ENCODE measurements at regions not wholly inside any gene's neighbourhood (a gene's known extent, or its start where the extent isn't known, plus 50 kb on each side); places are given as distances from the start of the nearest gene placed in this dataset.

DNA sequence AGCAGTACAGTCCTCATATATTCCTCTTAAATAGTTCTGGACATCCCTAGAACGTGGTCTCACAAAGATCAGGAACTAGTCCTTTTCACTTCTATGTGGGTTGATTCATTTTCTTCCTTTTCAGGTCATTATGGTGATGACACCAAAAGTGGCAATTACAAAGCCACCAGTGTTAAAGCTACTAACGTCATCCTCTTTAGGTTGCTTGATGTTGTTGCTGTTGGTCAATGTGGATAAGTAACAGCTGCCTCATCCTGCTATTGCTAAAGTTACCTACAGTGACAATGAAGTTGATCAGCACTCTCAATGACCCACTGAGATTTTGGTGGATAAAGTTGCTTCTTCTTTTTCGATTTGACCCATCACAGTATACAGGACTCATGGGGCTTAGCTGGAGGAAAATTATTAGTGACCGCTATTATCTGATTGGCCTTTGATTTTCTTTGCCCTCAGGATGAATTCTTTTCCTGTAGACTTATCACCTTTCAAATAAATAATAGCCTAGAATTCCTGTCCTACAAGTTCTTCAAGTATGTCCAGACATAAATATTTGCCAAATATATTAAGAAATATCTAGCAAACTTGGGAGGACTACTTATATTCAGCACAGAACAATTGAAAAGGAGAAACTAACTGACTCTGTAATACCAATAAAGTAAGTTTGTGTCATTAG lies 54.0 kb upstream of the ATP2B1 start:
- no TSS peak for BruUV-seq (replicated peaks)
- Histone ChIP-seq H3K9ac (ENCODE audit: control insufficient read depth, insufficient read depth, low read length) (no peak overlapping the region), H3K36me3 (ENCODE audit: control insufficient read depth in 2 of 2, insufficient read depth in 2 of 2, low read length in 1 of 2) (no peaks in the 10 kb centered on the region), H3K4me2 (ENCODE audit: control insufficient read depth, insufficient read depth) (no peak overlapping the region), H3K4me3 (no peak overlapping the region), H3K79me2 (ENCODE audit: control insufficient read depth, insufficient read depth, low read length) (no peaks in the 10 kb centered on the region), H3K9me3 (replicated peaks; ENCODE audit: control insufficient read depth, insufficient read depth, low read length) (peaks cover 3% of the 10 kb centered on the region; the same call in 2 of the 3 replicates), H2AFZ (ENCODE audit: control insufficient read depth, low read depth, low read length) (no peak overlapping the region), H4K20me1 (ENCODE audit: control insufficient read depth, insufficient read depth) (no peaks in the 10 kb centered on the region), H3K27me3 (replicated peaks in 1 of 2; ENCODE audit: control insufficient read depth in 2 of 2, insufficient read depth in 2 of 2, low read length in 1 of 2) (no peaks in the 10 kb centered on the region), H3K4me1 (ENCODE audit: control insufficient read depth, insufficient read depth, low read length) (peaks cover 37% of the 10 kb centered on the region), H3K27ac (ENCODE audit: control insufficient read depth, insufficient read depth) (no peak overlapping the region)
- WGBS (ENCODE audit: insufficient coverage, insufficient replicate concordance, low lambda C conversion rate, missing lambda C conversion rate) = 37% methylated on average over 4 of the region's 4 CpGs
- peak; percentile 51 for DNase-seq (ENCODE audit: low read depth, low spot score)
- CTCF ChIA-PET = interaction anchor here (0.6 to 2.5 kb wide), 5 partner anchors 9 to 1255 kb away, joined by 3 to 4 read pairs (median 4); no protein-coding TSS in a partner anchor
- in situ Hi-C loops (cut with MboI) = loop anchor here (5.0 kb wide), 1 partner anchor 95 kb away; no protein-coding TSS in a partner anchor
- peak; percentile 78 for ATAC-seq
- intact Hi-C loops (cut with micrococcal nuclease; ENCODE audit: unreplicated experiment) = no loop called here
- no peak for FAIRE-seq
- POLR2A ChIA-PET = no interaction called here
- SMC1A ChIA-PET (ENCODE audit: uncharacterized antibody, unreplicated experiment) = interaction anchor here (0.7 to 4.2 kb wide), 21 partner anchors 9 to 348 kb away, joined by 3 to 22 read pairs (median 3); no protein-coding TSS in a partner anchor
- RAD21 ChIA-PET (ENCODE audit: unreplicated experiment) = interaction anchor here (0.7 to 5.1 kb wide), 8 partner anchors 35 to 166 kb away, joined by 3 to 41 read pairs (median 6); partner anchors contain the start of gene ATP2B1
- TF ChIP-seq MTA3 (IDR thresholded peaks at IDR 0.05; ENCODE audit: borderline replicate concordance, low read length) (no peak), HDAC6 (IDR thresholded peaks at IDR 0.05; ENCODE audit: unreplicated experiment) (no peak), ZNF622 (IDR thresholded peaks at IDR 0.05) (no peak), YY1 (IDR thresholded peaks at IDR 0.05; ENCODE audit: low read depth, low read length) (no peak), RCOR1 (conservative IDR thresholded peaks at IDR 0.05; ENCODE audit: low read depth, low read length) (no peak), NFXL1 (IDR thresholded peaks at IDR 0.05; ENCODE audit: borderline replicate concordance) (no peak), TCF3 (IDR thresholded peaks at IDR 0.05; ENCODE audit: borderline replicate concordance, insufficient read depth, low read depth, low read length) (no peak), ZNF274 (IDR thresholded peaks at IDR 0.05; ENCODE audit: insufficient read depth, insufficient read length) (no peak), LARP7 (IDR thresholded peaks at IDR 0.05) (no peak), RUNX3 (IDR thresholded peaks at IDR 0.05; ENCODE audit: low read length) (peak; percentile 79), MYB (IDR thresholded peaks at IDR 0.05; ENCODE audit: borderline replicate concordance, low read depth, low read length) (no peak)
- TF ChIP-seq, protein P1, sequence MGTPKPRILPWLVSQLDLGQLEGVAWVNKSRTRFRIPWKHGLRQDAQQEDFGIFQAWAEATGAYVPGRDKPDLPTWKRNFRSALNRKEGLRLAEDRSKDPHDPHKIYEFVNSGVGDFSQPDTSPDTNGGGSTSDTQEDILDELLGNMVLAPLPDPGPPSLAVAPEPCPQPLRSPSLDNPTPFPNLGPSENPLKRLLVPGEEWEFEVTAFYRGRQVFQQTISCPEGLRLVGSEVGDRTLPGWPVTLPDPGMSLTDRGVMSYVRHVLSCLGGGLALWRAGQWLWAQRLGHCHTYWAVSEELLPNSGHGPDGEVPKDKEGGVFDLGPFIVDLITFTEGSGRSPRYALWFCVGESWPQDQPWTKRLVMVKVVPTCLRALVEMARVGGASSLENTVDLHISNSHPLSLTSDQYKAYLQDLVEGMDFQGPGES (IDR thresholded peaks at IDR 0.05) = no peak
- TF ChIP-seq, protein P2, sequence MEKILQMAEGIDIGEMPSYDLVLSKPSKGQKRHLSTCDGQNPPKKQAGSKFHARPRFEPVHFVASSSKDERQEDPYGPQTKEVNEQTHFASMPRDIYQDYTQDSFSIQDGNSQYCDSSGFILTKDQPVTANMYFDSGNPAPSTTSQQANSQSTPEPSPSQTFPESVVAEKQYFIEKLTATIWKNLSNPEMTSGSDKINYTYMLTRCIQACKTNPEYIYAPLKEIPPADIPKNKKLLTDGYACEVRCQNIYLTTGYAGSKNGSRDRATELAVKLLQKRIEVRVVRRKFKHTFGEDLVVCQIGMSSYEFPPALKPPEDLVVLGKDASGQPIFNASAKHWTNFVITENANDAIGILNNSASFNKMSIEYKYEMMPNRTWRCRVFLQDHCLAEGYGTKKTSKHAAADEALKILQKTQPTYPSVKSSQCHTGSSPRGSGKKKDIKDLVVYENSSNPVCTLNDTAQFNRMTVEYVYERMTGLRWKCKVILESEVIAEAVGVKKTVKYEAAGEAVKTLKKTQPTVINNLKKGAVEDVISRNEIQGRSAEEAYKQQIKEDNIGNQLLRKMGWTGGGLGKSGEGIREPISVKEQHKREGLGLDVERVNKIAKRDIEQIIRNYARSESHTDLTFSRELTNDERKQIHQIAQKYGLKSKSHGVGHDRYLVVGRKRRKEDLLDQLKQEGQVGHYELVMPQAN (conservative IDR thresholded peaks at IDR 0.05) = no peak
- TF ChIP-seq, protein P3, sequence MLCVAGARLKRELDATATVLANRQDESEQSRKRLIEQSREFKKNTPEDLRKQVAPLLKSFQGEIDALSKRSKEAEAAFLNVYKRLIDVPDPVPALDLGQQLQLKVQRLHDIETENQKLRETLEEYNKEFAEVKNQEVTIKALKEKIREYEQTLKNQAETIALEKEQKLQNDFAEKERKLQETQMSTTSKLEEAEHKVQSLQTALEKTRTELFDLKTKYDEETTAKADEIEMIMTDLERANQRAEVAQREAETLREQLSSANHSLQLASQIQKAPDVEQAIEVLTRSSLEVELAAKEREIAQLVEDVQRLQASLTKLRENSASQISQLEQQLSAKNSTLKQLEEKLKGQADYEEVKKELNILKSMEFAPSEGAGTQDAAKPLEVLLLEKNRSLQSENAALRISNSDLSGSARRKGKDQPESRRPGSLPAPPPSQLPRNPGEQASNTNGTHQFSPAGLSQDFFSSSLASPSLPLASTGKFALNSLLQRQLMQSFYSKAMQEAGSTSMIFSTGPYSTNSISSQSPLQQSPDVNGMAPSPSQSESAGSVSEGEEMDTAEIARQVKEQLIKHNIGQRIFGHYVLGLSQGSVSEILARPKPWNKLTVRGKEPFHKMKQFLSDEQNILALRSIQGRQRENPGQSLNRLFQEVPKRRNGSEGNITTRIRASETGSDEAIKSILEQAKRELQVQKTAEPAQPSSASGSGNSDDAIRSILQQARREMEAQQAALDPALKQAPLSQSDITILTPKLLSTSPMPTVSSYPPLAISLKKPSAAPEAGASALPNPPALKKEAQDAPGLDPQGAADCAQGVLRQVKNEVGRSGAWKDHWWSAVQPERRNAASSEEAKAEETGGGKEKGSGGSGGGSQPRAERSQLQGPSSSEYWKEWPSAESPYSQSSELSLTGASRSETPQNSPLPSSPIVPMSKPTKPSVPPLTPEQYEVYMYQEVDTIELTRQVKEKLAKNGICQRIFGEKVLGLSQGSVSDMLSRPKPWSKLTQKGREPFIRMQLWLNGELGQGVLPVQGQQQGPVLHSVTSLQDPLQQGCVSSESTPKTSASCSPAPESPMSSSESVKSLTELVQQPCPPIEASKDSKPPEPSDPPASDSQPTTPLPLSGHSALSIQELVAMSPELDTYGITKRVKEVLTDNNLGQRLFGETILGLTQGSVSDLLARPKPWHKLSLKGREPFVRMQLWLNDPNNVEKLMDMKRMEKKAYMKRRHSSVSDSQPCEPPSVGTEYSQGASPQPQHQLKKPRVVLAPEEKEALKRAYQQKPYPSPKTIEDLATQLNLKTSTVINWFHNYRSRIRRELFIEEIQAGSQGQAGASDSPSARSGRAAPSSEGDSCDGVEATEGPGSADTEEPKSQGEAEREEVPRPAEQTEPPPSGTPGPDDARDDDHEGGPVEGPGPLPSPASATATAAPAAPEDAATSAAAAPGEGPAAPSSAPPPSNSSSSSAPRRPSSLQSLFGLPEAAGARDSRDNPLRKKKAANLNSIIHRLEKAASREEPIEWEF (IDR thresholded peaks at IDR 0.05; ENCODE audit: insufficient replicate concordance, low read depth, low read length) = no peak
- TF ChIP-seq, protein P4, sequence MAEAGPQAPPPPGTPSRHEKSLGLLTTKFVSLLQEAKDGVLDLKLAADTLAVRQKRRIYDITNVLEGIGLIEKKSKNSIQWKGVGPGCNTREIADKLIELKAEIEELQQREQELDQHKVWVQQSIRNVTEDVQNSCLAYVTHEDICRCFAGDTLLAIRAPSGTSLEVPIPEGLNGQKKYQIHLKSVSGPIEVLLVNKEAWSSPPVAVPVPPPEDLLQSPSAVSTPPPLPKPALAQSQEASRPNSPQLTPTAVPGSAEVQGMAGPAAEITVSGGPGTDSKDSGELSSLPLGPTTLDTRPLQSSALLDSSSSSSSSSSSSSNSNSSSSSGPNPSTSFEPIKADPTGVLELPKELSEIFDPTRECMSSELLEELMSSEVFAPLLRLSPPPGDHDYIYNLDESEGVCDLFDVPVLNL (IDR thresholded peaks at IDR 0.05; ENCODE audit: low read depth, low read length) = no peak

Data from GM12878 (cell line).